Gastrocnemius medialis (tissue), 4 donors: ENCODE measurements at regions not wholly inside any gene's neighbourhood (a gene's known extent, or its start where the extent isn't known, plus 50 kb on each side); places are given as distances from the start of the nearest gene placed in this dataset.

Source experiments
- CTCF ChIP-seq, 5 experiments: fragments of 450-650 bp in 3 of 5; fragments of 200-600 bp in 2 of 5; sonication (generic) in 2 of 5; IDR thresholded peaks in 4 of 5; conservative IDR thresholded peaks in 1 of 5; 1 replicate in 4 of 5; 2 replicates in 1 of 5; pipeline ENCODE4 v1.5.1; 2016 to 2019; ENCODE audit warnings: antibody characterized with exemption in 5 of 5, mild to moderate bottlenecking in 3 of 5, moderate library complexity in 3 of 5
- POLR2A ChIP-seq, 2 donors: fragments of 450-650 bp; IDR thresholded peaks; one replicate each; pipeline ENCODE4 v1.6.1; 2017; ENCODE audit warnings: antibody characterized with exemption in 2 of 2, mild to moderate bottlenecking in 2 of 2, moderate library complexity in 2 of 2

- TF ChIP-seq CTCF (IDR thresholded peaks at IDR 0.05 in 4 of 5, conservative IDR thresholded peaks at IDR 0.05 in 1 of 5) (no peak), POLR2A (IDR thresholded peaks at IDR 0.05) (no peak)
Observed at GRCh38 chr11:26072614-26073153, 259.2 kb upstream of the ANO3 start.
